SK-N-SH (cell line): ENCODE measurements at regions not wholly inside any gene's neighbourhood (a gene's known extent, or its start where the extent isn't known, plus 50 kb on each side); places are given as distances from the start of the nearest gene placed in this dataset.
A peak's percentile ranks its signal among the peaks of the same experiment; 100 is the strongest.

Source experiments
- CTCF ChIA-PET: fragments of 300-600, 350-600 bp; formaldehyde crosslinking; extraction: SDS; loops from one replicate; lab custom pipeline; 2021; lab: Yijun Ruan, JAX
- POLR2A ChIA-PET: fragments of 350-600 bp; sonication (Branson Sonifier 250); formaldehyde crosslinking; extraction: SDS; loops from one replicate; lab custom pipeline; 2020; ENCODE audit warnings: antibody characterized with exemption, inconsistent platforms; lab: Yijun Ruan, JAX
- DNase-seq: peaks from one replicate; pipeline ENCODE4 v3.0.0; 2012
- H2AFZ ChIP-seq: fragments of 200-600 bp; sonication (generic); 2 replicates; pipeline ENCODE4 v1.8.1; 2016; ENCODE audit warnings: antibody characterized with exemption, mild to moderate bottlenecking, low read depth
- H3F3A ChIP-seq: fragments of 200-600 bp; sonication (generic); replicated peaks from 2 replicates; pipeline ENCODE3; 2016; ENCODE audit warnings: antibody characterized with exemption, mild to moderate bottlenecking; ENCODE audit not compliant: insufficient read depth
- H3K27ac ChIP-seq, 2 experiments: fragments of 200-500 bp in 1 of 2; fragments of 200-600 bp in 1 of 2; sonication (Bioruptor generic) in 1 of 2; sonication (generic), shearing (Covaris generic) in 1 of 2; 2 replicates each; pipeline versions ENCODE4 v1.5.1 to v1.6.1; 2014 to 2016; ENCODE audit warnings: low read depth in 2 of 2, inconsistent platforms in 1 of 2, low read length in 1 of 2, mild to moderate bottlenecking in 1 of 2, mixed read lengths in 1 of 2
- H3K27me3 ChIP-seq: fragments of 200-600 bp; sonication (generic), shearing (Covaris generic); 2 replicates; pipeline ENCODE4 v1.6.1; 2016; ENCODE audit warnings: mixed run types; ENCODE audit not compliant: insufficient read depth
- H3K36me3 ChIP-seq, 2 experiments: fragments of 200-500 bp in 1 of 2; fragments of 200-600 bp in 1 of 2; sonication (Bioruptor generic) in 1 of 2; sonication (generic) in 1 of 2; replicated peaks in 1 of 2; 2 replicates each; pipeline versions ENCODE3 to v1.5.1; 2014 to 2016; ENCODE audit warnings: low read length in 1 of 2, mild to moderate bottlenecking in 1 of 2; ENCODE audit not compliant: insufficient read depth in 2 of 2, control insufficient read depth in 1 of 2
- H3K4me1 ChIP-seq, 2 experiments: fragments of 200-500 bp in 1 of 2; fragments of 200-600 bp in 1 of 2; sonication (Bioruptor generic) in 1 of 2; sonication (generic), shearing (Covaris generic) in 1 of 2; 2 replicates each; pipeline versions ENCODE4 v1.5.1 to v1.6.1; 2014 to 2016; ENCODE audit warnings: low read depth in 1 of 2, low read length in 1 of 2, mixed run types in 1 of 2; ENCODE audit not compliant: insufficient read depth in 2 of 2, control insufficient read depth in 1 of 2
- H3K4me2 ChIP-seq: fragments of 200-600 bp; sonication (generic), shearing (Covaris generic); 2 replicates; pipeline ENCODE4 v1.6.1; 2017; ENCODE audit warnings: mixed run types
- H3K4me3 ChIP-seq, 2 experiments: fragments of 200-500 bp in 1 of 2; fragments of 200-600 bp in 1 of 2; sonication (Bioruptor generic) in 1 of 2; sonication (generic), shearing (Covaris generic) in 1 of 2; 2 replicates each; pipeline versions ENCODE4 v1.5.1 to v1.8.1; 2014 to 2016; ENCODE audit warnings: low read depth in 2 of 2, inconsistent platforms in 1 of 2, low read length in 1 of 2, mild to moderate bottlenecking in 1 of 2, mixed read lengths in 1 of 2, moderate library complexity in 1 of 2
- H3K79me2 ChIP-seq: fragments of 200-600 bp; sonication (generic); 2 replicates; pipeline ENCODE4 v1.8.1; 2017; ENCODE audit warnings: mild to moderate bottlenecking; ENCODE audit not compliant: insufficient read depth
- H3K9ac ChIP-seq: fragments of 200-600 bp; sonication (generic); 2 replicates; pipeline ENCODE4 v1.6.1; 2017; ENCODE audit warnings: mixed run types
- H3K9me2 ChIP-seq: fragments of 200-600 bp; sonication (generic); 2 replicates; pipeline ENCODE4 v1.6.1; 2017; ENCODE audit warnings: mixed run types
- H3K9me3 ChIP-seq: fragments of 200-600 bp; sonication (generic); 2 replicates; pipeline ENCODE4 v1.6.1; 2017; ENCODE audit warnings: mixed run types, mild to moderate bottlenecking, moderate library complexity
- H4K20me1 ChIP-seq: fragments of 200-600 bp; sonication (generic); 2 replicates; pipeline ENCODE4 v1.6.1; 2017; ENCODE audit warnings: mild to moderate bottlenecking, mixed run types; ENCODE audit not compliant: insufficient read depth
- CHD2 ChIP-seq: fragments of 150-350 bp; IDR thresholded peaks from 2 replicates; pipeline ENCODE4 v1.6.1; 2018; ENCODE audit warnings: low read length; ENCODE audit not compliant: partially characterized antibody
- CTCF ChIP-seq: fragments of 200-600 bp; sonication (generic); IDR thresholded peaks from 2 replicates; pipeline ENCODE4 v1.6.1; 2017; ENCODE audit warnings: antibody characterized with exemption, mild to moderate bottlenecking, moderate library complexity
- ELF1 ChIP-seq: IDR thresholded peaks from 2 replicates; pipeline ENCODE4 v1.4.0; 2012
- EZH2phosphoT487 ChIP-seq: fragments of 200-600 bp; sonication (generic); IDR thresholded peaks from 2 replicates; pipeline ENCODE4 v1.6.1; 2017; ENCODE audit warnings: low read depth, mixed run types, mild to moderate bottlenecking, antibody characterized with exemption, moderate library complexity, borderline replicate concordance
- FOSL2 ChIP-seq: IDR thresholded peaks from 2 replicates; pipeline ENCODE4 v1.4.0; 2012; ENCODE audit warnings: low read depth, mild to moderate bottlenecking, moderate library complexity, borderline replicate concordance
- FOXJ3 ChIP-seq: sonication (generic); formaldehyde crosslinking; IDR thresholded peaks from 2 replicates; pipeline ENCODE4 v1.5.1; 2020; ENCODE audit warnings: mild to moderate bottlenecking, missing genetic modification reagents
- FOXM1 ChIP-seq: IDR thresholded peaks from 2 replicates; pipeline ENCODE4 v1.4.0; 2012; ENCODE audit warnings: low read depth, mild to moderate bottlenecking
- JUND ChIP-seq: IDR thresholded peaks from 2 replicates; pipeline ENCODE4 v1.4.0; 2012
- NFIC ChIP-seq: IDR thresholded peaks from 2 replicates; pipeline ENCODE4 v1.4.0; 2012; ENCODE audit warnings: borderline replicate concordance
- NRF1 ChIP-seq: IDR thresholded peaks from 2 replicates; pipeline ENCODE4 v1.6.1; 2012; ENCODE audit warnings: low read depth, mild to moderate bottlenecking, low read length
- PBX3 ChIP-seq: IDR thresholded peaks from 2 replicates; pipeline ENCODE4; 2012
- RAD21 ChIP-seq: IDR thresholded peaks from 2 replicates; pipeline ENCODE4 v1.6.1; 2012; ENCODE audit warnings: mild to moderate bottlenecking, low read length
- RCOR1 ChIP-seq: fragments of 150-350 bp; IDR thresholded peaks from 2 replicates; pipeline ENCODE4 v1.6.1; 2017; ENCODE audit warnings: antibody characterized with exemption, low read length
- REST ChIP-seq: IDR thresholded peaks from 2 replicates; pipeline ENCODE4 v1.6.1; 2012; ENCODE audit warnings: mild to moderate bottlenecking, low read depth, low read length, moderate library complexity
- RFX5 ChIP-seq: IDR thresholded peaks from 2 replicates; pipeline ENCODE4 v1.6.1; 2012; ENCODE audit warnings: mild to moderate bottlenecking, improper control_type of control experiment, low read length
- SIN3A ChIP-seq: IDR thresholded peaks from 2 replicates; pipeline ENCODE4 v1.6.1; 2012; ENCODE audit warnings: low read depth, mild to moderate bottlenecking, low read length, moderate library complexity, borderline replicate concordance
- TAF1 ChIP-seq: IDR thresholded peaks from 2 replicates; pipeline ENCODE4 v1.6.1; 2012; ENCODE audit warnings: low read depth, mild to moderate bottlenecking, low read length, moderate library complexity, borderline replicate concordance
- TCF12 ChIP-seq: IDR thresholded peaks from 2 replicates; pipeline ENCODE4 v1.4.0; 2012
- WGBS: methylation state at CpG from one replicate; pipeline ENCODE4 v1.1.6; 2017; ENCODE audit warnings: low lambda C conversion rate; 5-methylcytosine and 5-hydroxymethylcytosine counted together

- no peak overlapping the region for H3K27ac ChIP-seq
- H3K4me3 ChIP-seq, result no peak overlapping the region
- H3K9me3 ChIP-seq, result no peaks in the 10 kb centered on the region
- H3K36me3 ChIP-seq, result no peaks in the 10 kb centered on the region
- H3K4me1 ChIP-seq, result no peaks in the 10 kb centered on the region
- H3K27me3 ChIP-seq, result no peaks in the 10 kb centered on the region
- H4K20me1 ChIP-seq, result no peaks in the 10 kb centered on the region
- CTCF ChIA-PET, result no interaction called here
- no peak overlapping the region for H3K9ac ChIP-seq
- no peak overlapping the region for H2AFZ ChIP-seq
- no peaks in the 10 kb centered on the region for H3K9me2 ChIP-seq
- POLR2A ChIA-PET, result no interaction called here
- DNase-seq, result no peak
- no peak for TF ChIP-seq JUND
- no peak for TF ChIP-seq EZH2phosphoT487
- no peak for TF ChIP-seq RFX5
- TF ChIP-seq CHD2, result no peak
- TF ChIP-seq REST, result no peak
- TF ChIP-seq ELF1, result no peak
- TF ChIP-seq FOXM1, result no peak
- no peak for TF ChIP-seq RCOR1
- no peak for TF ChIP-seq RAD21
- no peak for TF ChIP-seq NRF1
- TF ChIP-seq FOSL2, result no peak
- no peak for TF ChIP-seq SIN3A
- TF ChIP-seq NFIC, result no peak
- no peak for TF ChIP-seq FOXJ3 (CRISPR knock-in tag)
- no peak for TF ChIP-seq TCF12
- no peak for TF ChIP-seq PBX3
- H3K4me2 ChIP-seq, result no peak overlapping the region
- no peaks in the 10 kb centered on the region for H3F3A ChIP-seq
- H3K79me2 ChIP-seq, result no peaks in the 10 kb centered on the region
Observed at GRCh38 chr4:59369229-59369628, 1830.9 kb upstream of the ADGRL3 start.

- H3K79me2 ChIP-seq, result no peaks in the 10 kb centered on the region
- H3K9me2 ChIP-seq, result no peaks in the 10 kb centered on the region
- WGBS, result 38% methylated on average over 3 of the region's 3 CpGs
- no peak overlapping the region for H3K4me3 ChIP-seq
- H3K4me1 ChIP-seq, result no peaks in the 10 kb centered on the region
- CTCF ChIA-PET, result no interaction called here
- no peaks in the 10 kb centered on the region for H3K9me3 ChIP-seq
- H3F3A ChIP-seq, result no peaks in the 10 kb centered on the region
- H4K20me1 ChIP-seq, result no peaks in the 10 kb centered on the region
- TF ChIP-seq TAF1 (no peak), CTCF (peak; percentile 19; the same call in 1 of the 2 replicates)
- TF ChIP-seq, all 33 proteins: peak for 1
- POLR2A ChIA-PET, result no interaction called here
- no peak for DNase-seq
- no peaks in the 10 kb centered on the region for H3K36me3 ChIP-seq
- no peaks in the 10 kb centered on the region for H3K27me3 ChIP-seq
- H3K4me2 ChIP-seq, result no peak overlapping the region
- no peak overlapping the region for H3K27ac ChIP-seq
- H2AFZ ChIP-seq, result no peak overlapping the region
- H3K9ac ChIP-seq, result no peak overlapping the region
Observed at GRCh38 chr4:59374416-59374815, 1825.7 kb upstream of the ADGRL3 start.
